ENCODE measurements at regions not wholly inside any gene's neighbourhood (a gene's known extent, or its start where the extent isn't known, plus 50 kb on each side); places are given as distances from the start of the nearest gene placed in this dataset.

GRCh38 chr21:32216293-32216692 lies 62.6 kb downstream of the MIS18A start:
- no peak for ATAC-seq
- H3K27me3 Mint-ChIP-seq (ENCODE audit: low read depth) = peaks cover 2% of the 10 kb centered on the region
- no peaks in the 10 kb centered on the region for H3K36me3 Mint-ChIP-seq (ENCODE audit: low read depth)
- no peaks in the 10 kb centered on the region for H3K4me1 Mint-ChIP-seq (ENCODE audit: low read depth)
- peaks cover 7% of the 10 kb centered on the region for H3K9me3 Mint-ChIP-seq (ENCODE audit: insufficient read depth)
- CTCF ChIA-PET = no interaction called here
- POLR2A ChIA-PET = no interaction called here
- no peak overlapping the region for H3K4me3 Mint-ChIP-seq
- DNase-seq = no peak
- no peak overlapping the region for H3K27ac Mint-ChIP-seq

- ATAC-seq = no peak
- DNase-seq = no peak
- Mint-ChIP-seq H3K4me3 (no peak overlapping the region), H3K27me3 (ENCODE audit: low read depth) (peaks cover 2% of the 10 kb centered on the region), H3K27ac (no peak overlapping the region), H3K36me3 (ENCODE audit: low read depth) (no peaks in the 10 kb centered on the region), H3K4me1 (ENCODE audit: low read depth) (no peaks in the 10 kb centered on the region), H3K9me3 (ENCODE audit: insufficient read depth) (no peaks in the 10 kb centered on the region)
- ChIA-PET CTCF (no interaction called here), POLR2A (no interaction called here)
Observed at GRCh38 chr21:32215306-32215685, 63.6 kb downstream of the MIS18A start.

DNA sequence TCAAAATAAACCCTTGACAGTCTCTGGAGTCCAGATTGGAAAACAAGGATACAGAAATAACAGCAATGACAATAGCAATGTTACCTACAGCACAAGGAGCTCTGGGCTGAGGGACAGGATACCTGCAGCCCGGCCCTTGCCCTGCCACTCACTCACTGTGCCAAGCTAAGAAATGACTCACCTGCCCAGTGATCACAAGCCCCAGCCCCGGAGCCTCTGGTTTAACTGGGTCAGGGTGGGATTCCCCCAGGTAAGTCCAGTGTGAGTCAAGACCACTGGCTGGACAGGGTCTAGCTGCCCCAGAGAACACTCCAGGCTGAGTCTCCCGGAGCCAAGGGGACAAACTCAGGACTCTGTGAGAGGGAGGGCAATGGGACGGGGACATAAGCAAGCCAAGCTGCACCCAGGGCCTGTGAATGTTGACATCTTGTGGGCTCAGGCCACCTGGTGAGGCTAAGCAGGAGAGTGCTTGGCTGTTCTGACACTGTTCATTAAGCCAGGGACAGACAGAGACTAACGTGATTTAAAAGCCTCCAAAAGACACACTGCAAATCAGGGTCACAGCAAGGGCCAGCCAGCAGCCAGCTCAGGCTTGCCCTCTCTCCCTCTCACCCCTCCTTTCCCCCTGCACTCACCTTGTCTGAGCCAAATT lies 64.1 kb downstream of the MIS18A start:
- Mint-ChIP-seq H3K27me3 (ENCODE audit: low read depth) (peaks cover 2% of the 10 kb centered on the region), H3K4me3 (no peak overlapping the region), H3K27ac (no peak overlapping the region), H3K36me3 (ENCODE audit: low read depth) (no peaks in the 10 kb centered on the region), H3K9me3 (ENCODE audit: insufficient read depth) (no peaks in the 10 kb centered on the region), H3K4me1 (ENCODE audit: low read depth) (no peaks in the 10 kb centered on the region)
- ChIA-PET CTCF (no interaction called here), POLR2A (no interaction called here)
- DNase-seq (no peak), ATAC-seq (no peak)

DNA sequence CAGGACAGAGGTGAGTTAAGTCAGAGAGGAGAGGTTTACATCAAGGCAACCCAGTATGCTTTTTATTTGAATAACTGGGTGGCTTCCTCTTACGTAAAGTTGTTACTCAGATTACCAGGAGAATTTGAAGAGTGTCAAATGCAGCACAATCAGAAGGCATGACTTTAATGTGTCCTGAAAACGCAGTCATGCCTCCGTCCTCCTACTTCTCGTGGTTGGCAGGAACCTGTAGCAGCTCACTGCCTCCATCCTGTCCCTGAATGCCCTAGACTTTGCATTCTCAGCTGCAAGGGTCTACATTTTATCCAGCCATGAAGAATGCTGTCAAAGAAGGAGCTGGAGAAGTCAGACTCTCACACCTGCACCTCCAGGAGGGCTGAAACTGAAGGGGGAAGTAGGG lies 66.7 kb downstream of the MIS18A start:
- Mint-ChIP-seq H3K36me3 (ENCODE audit: low read depth) (no peaks in the 10 kb centered on the region), H3K27me3 (ENCODE audit: low read depth) (no peaks in the 10 kb centered on the region), H3K4me1 (ENCODE audit: low read depth) (no peaks in the 10 kb centered on the region), H3K4me3 (no peak overlapping the region), H3K9me3 (ENCODE audit: insufficient read depth) (no peaks in the 10 kb centered on the region), H3K27ac (no peak overlapping the region)
- ChIA-PET CTCF (no interaction called here), POLR2A (no interaction called here)
- ATAC-seq (no peak), DNase-seq (no peak)

- no peak for ATAC-seq
- H3K9me3 Mint-ChIP-seq (ENCODE audit: insufficient read depth) = no peaks in the 10 kb centered on the region
- H3K36me3 Mint-ChIP-seq (ENCODE audit: low read depth) = no peaks in the 10 kb centered on the region
- no peak overlapping the region for H3K4me3 Mint-ChIP-seq
- DNase-seq = no peak
- no peak overlapping the region for H3K27ac Mint-ChIP-seq
- no peaks in the 10 kb centered on the region for H3K27me3 Mint-ChIP-seq (ENCODE audit: low read depth)
- H3K4me1 Mint-ChIP-seq (ENCODE audit: low read depth) = no peaks in the 10 kb centered on the region
- POLR2A ChIA-PET = no interaction called here
- CTCF ChIA-PET = no interaction called here
Observed at GRCh38 chr21:32211306-32211705, 67.5 kb downstream of the MIS18A start.

- Mint-ChIP-seq H3K27me3 (ENCODE audit: low read depth) (no peaks in the 10 kb centered on the region), H3K36me3 (ENCODE audit: low read depth) (no peaks in the 10 kb centered on the region), H3K27ac (no peak overlapping the region), H3K4me1 (ENCODE audit: low read depth) (no peaks in the 10 kb centered on the region), H3K4me3 (no peak overlapping the region), H3K9me3 (ENCODE audit: insufficient read depth) (no peaks in the 10 kb centered on the region)
- DNase-seq (no peak), ATAC-seq (no peak)
- ChIA-PET CTCF (interaction anchor here (0.6 kb wide), 1 partner anchor 48 kb away, joined by 3 read pairs; no protein-coding TSS in a partner anchor), POLR2A (no interaction called here)
Observed at GRCh38 chr21:32209580-32209979, 69.3 kb downstream of the MIS18A start.

DNA sequence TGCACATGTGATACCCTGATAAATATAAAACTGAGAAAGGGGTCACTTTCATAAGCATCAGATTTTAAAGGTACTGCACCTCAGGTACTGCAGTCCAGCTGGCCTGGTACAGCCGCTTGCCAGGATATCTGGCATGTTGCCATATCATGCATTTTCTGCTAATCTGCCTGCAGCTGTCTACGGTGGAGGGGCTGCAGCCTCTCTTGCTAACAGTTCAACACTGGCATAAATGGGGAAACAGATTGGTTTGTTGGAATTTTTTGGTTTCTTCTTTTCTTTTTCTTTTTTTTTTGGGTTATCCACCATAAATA lies 71.5 kb downstream of the MIS18A start:
- no peak for ATAC-seq
- Mint-ChIP-seq H3K4me1 (ENCODE audit: low read depth) (no peaks in the 10 kb centered on the region), H3K27ac (no peak overlapping the region), H3K9me3 (ENCODE audit: insufficient read depth) (no peaks in the 10 kb centered on the region), H3K27me3 (ENCODE audit: low read depth) (no peaks in the 10 kb centered on the region), H3K4me3 (no peak overlapping the region), H3K36me3 (ENCODE audit: low read depth) (no peaks in the 10 kb centered on the region)
- no peak for DNase-seq
- ChIA-PET POLR2A (no interaction called here), CTCF (no interaction called here)

DNA sequence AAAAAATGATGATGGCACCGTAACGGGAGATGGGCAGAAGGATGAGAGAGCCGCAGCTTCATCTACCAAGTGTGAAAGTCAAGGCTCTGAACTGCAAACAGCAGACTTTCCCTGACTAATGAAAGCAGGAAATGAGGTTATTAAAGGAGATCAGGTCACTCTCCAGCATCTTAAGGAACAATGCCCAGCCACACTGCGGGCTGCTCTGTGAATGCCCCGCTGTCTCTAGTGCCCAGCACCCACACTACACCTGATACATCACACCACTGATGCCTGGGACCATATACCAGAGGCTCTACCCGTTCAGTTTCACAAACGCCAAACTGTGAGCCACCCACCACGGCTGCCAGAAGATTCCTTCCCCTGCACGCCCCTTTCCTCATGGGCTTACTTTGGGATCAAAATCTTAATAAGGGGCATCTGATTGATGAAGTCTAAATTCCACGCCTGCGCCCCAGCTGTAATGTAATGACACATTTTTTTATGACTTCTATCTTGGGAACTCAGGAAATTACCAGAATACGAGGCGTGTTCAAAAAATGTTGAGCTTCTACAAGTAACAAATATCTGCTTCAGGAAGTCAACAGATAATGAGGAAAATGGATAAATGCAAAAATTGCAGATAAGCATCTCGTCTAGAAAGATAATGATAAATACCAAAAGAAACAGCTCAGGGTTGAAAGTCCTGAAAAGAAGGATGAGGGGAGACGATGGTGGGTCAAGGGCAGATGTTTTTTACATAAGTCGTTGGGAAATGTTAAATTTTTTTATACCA lies 72.0 kb downstream of the MIS18A start:
- no peaks in the 10 kb centered on the region for H3K27me3 Mint-ChIP-seq (ENCODE audit: low read depth)
- DNase-seq (no peak), ATAC-seq (no peak)
- H3K27ac Mint-ChIP-seq = no peak overlapping the region
- H3K9me3 Mint-ChIP-seq (ENCODE audit: insufficient read depth) = no peaks in the 10 kb centered on the region
- H3K36me3 Mint-ChIP-seq (ENCODE audit: low read depth) = no peaks in the 10 kb centered on the region
- H3K4me3 Mint-ChIP-seq = no peak overlapping the region
- no peaks in the 10 kb centered on the region for H3K4me1 Mint-ChIP-seq (ENCODE audit: low read depth)
- ChIA-PET CTCF (no interaction called here), POLR2A (no interaction called here)

- Mint-ChIP-seq H3K27me3 (ENCODE audit: low read depth) (no peaks in the 10 kb centered on the region), H3K4me1 (ENCODE audit: low read depth) (no peaks in the 10 kb centered on the region), H3K4me3 (no peak overlapping the region), H3K27ac (no peak overlapping the region), H3K36me3 (ENCODE audit: low read depth) (no peaks in the 10 kb centered on the region), H3K9me3 (ENCODE audit: insufficient read depth) (no peaks in the 10 kb centered on the region)
- ChIA-PET POLR2A (no interaction called here), CTCF (no interaction called here)
- no peak for DNase-seq
- ATAC-seq = no peak
Observed at GRCh38 chr21:32203877-32204480, 74.9 kb downstream of the MIS18A start.

- Mint-ChIP-seq H3K36me3 (ENCODE audit: low read depth) (no peaks in the 10 kb centered on the region), H3K9me3 (ENCODE audit: insufficient read depth) (no peaks in the 10 kb centered on the region), H3K4me3 (no peak overlapping the region), H3K4me1 (ENCODE audit: low read depth) (no peaks in the 10 kb centered on the region), H3K27ac (no peak overlapping the region), H3K27me3 (ENCODE audit: low read depth) (no peaks in the 10 kb centered on the region)
- ChIA-PET POLR2A (no interaction called here), CTCF (no interaction called here)
- ATAC-seq (no peak), DNase-seq (no peak)
Observed at GRCh38 chr21:32200029-32200428, 78.8 kb downstream of the MIS18A start.

DNA sequence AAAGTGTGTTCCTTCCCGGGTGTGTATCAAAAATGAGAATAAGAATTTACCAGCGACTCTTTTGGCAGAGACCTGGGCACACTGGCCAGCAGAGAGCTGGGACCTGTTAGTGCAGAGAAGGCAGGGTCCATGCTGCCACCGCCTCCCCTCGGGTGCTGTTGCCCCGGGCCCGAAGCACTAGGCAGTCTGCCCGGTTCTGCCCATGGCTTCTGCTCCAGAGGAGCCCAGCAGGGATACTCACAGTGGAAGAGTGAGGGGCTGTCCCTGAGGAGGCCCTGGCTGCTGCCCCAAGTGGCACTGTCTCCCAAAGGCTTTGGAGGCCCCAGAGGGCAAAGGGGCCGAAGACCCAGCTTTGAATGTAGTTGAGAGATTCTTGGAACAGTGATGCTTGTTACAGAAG lies 80.5 kb downstream of the MIS18A start:
- Mint-ChIP-seq H3K4me1 (ENCODE audit: low read depth) (no peaks in the 10 kb centered on the region), H3K27me3 (ENCODE audit: low read depth) (no peaks in the 10 kb centered on the region), H3K36me3 (ENCODE audit: low read depth) (no peaks in the 10 kb centered on the region), H3K9me3 (ENCODE audit: insufficient read depth) (no peaks in the 10 kb centered on the region), H3K4me3 (no peak overlapping the region), H3K27ac (no peak overlapping the region)
- POLR2A ChIA-PET = no interaction called here
- CTCF ChIA-PET = no interaction called here
- DNase-seq (no peak), ATAC-seq (no peak)

GRCh38 chr21:32197896-32198295 lies 81.0 kb downstream of the MIS18A start:
- ATAC-seq (no peak), DNase-seq (no peak)
- CTCF ChIA-PET = no interaction called here

GRCh38 chr21:32196001-32196400 lies 82.8 kb downstream of the MIS18A start:
- Mint-ChIP-seq H3K9me3 (ENCODE audit: insufficient read depth) (no peaks in the 10 kb centered on the region), H3K27ac (no peak overlapping the region), H3K27me3 (ENCODE audit: low read depth) (no peaks in the 10 kb centered on the region), H3K36me3 (ENCODE audit: low read depth) (no peaks in the 10 kb centered on the region), H3K4me1 (ENCODE audit: low read depth) (no peaks in the 10 kb centered on the region), H3K4me3 (no peak overlapping the region)
- CTCF ChIA-PET = no interaction called here
- POLR2A ChIA-PET = no interaction called here
- DNase-seq (no peak), ATAC-seq (no peak)

More at GRCh38 chr21:32197896-32198295, 81.0 kb downstream of the MIS18A start:
- no peaks in the 10 kb centered on the region for H3K36me3 Mint-ChIP-seq (ENCODE audit: low read depth)
- POLR2A ChIA-PET = no interaction called here
- no peaks in the 10 kb centered on the region for H3K9me3 Mint-ChIP-seq (ENCODE audit: insufficient read depth)
- H3K4me3 Mint-ChIP-seq = no peak overlapping the region
- no peaks in the 10 kb centered on the region for H3K27me3 Mint-ChIP-seq (ENCODE audit: low read depth)
- H3K4me1 Mint-ChIP-seq (ENCODE audit: low read depth) = no peaks in the 10 kb centered on the region
- H3K27ac Mint-ChIP-seq = no peak overlapping the region

Measured in activated CD8-positive, alpha-beta T cell treated with anti-CD3 and anti-CD28 coated beads, Interleukin-2, amount 10 ng/mL, durations not matched to agents 7 days and 5 days (primary cell).